ENCODE measurements at regions not wholly inside any gene's neighbourhood (a gene's known extent, or its start where the extent isn't known, plus 50 kb on each side); places are given as distances from the start of the nearest gene placed in this dataset.

DNA sequence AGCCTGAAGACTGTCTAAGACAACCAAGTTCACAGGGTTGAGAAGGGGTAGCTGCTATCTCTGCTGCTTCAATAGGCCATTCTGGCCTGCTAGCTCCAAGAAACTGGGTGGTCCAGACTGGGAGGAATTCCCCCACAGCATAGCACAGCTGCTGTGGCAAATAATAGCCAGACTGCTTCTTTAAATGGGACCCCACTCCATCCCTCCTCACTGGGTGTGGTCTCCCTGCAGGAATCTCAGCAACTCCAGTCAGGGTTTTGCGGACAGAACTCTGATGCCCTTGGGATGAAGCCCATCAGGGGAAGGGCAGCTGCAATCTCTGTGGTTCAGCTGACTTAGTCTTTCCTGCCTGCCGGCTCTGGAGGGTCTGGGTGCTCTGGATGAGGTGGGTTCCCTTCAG lies 1018.6 kb upstream of the DIAPH2 start:
- intact Hi-C loops (cut with micrococcal nuclease; ENCODE audit: unreplicated experiment) = no loop called here
- no peaks in the 10 kb centered on the region for H3K9me3 ChIP-seq (ENCODE audit: low read depth, low read length, poor library complexity, severe bottlenecking)
- no peaks in the 10 kb centered on the region for H3K36me3 ChIP-seq (ENCODE audit: insufficient read depth, low read length, poor library complexity, severe bottlenecking)
- POLR2A ChIA-PET (ENCODE audit: low non-redundant PET) = no interaction called here
- H3K4me3 ChIP-seq (ENCODE audit: low read depth, low read length, poor library complexity, severe bottlenecking) = no peak overlapping the region
- H3K4me1 ChIP-seq (ENCODE audit: insufficient read depth, low read length, poor library complexity, severe bottlenecking) = no peaks in the 10 kb centered on the region
- CTCF ChIA-PET = no interaction called here
- TF ChIP-seq, protein P1, sequence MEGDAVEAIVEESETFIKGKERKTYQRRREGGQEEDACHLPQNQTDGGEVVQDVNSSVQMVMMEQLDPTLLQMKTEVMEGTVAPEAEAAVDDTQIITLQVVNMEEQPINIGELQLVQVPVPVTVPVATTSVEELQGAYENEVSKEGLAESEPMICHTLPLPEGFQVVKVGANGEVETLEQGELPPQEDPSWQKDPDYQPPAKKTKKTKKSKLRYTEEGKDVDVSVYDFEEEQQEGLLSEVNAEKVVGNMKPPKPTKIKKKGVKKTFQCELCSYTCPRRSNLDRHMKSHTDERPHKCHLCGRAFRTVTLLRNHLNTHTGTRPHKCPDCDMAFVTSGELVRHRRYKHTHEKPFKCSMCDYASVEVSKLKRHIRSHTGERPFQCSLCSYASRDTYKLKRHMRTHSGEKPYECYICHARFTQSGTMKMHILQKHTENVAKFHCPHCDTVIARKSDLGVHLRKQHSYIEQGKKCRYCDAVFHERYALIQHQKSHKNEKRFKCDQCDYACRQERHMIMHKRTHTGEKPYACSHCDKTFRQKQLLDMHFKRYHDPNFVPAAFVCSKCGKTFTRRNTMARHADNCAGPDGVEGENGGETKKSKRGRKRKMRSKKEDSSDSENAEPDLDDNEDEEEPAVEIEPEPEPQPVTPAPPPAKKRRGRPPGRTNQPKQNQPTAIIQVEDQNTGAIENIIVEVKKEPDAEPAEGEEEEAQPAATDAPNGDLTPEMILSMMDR (conservative IDR thresholded peaks at IDR 0.05; ENCODE audit: low read depth, low read length) = no peak
- no peak for TF ChIP-seq EZH2 (IDR thresholded peaks at IDR 0.05; ENCODE audit: borderline replicate concordance, low read depth, low read length, poor library complexity, severe bottlenecking)
- no peak overlapping the region for H3K27ac ChIP-seq (ENCODE audit: low read depth, low read length, poor library complexity, severe bottlenecking)
- H3K27me3 ChIP-seq (replicated peaks; ENCODE audit: insufficient read depth, low read depth, low read length, poor library complexity) = no peaks in the 10 kb centered on the region
- no TSS peak for BruUV-seq (replicated peaks)
- no peak for DNase-seq (ENCODE audit: low spot score)

DNA sequence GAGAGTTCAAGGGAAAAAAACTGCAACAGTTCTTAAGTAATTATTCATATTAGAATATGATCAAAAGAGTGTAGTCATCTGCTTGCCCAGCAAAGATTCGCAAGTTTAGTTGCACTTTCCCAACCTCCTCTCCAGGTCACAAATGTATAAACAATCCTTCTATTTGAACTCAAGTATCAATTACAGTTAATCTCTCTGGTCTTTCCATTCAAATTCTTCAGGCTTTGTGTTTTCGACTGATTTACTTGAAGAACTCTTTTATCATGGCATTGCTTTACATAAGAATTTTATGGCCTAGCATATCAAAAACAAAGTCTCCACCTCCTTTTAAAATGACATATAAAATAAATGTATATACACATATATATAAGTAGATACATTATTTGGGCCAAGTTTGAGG lies 1009.6 kb upstream of the DIAPH2 start:
- no TSS peak for BruUV-seq (replicated peaks)
- ChIA-PET POLR2A (ENCODE audit: low non-redundant PET) (no interaction called here), CTCF (no interaction called here)
- no peaks in the 10 kb centered on the region for H3K36me3 ChIP-seq (ENCODE audit: insufficient read depth, low read length, poor library complexity, severe bottlenecking)
- intact Hi-C loops (cut with micrococcal nuclease; ENCODE audit: unreplicated experiment) = no loop called here
- no peaks in the 10 kb centered on the region for H3K9me3 ChIP-seq (ENCODE audit: low read depth, low read length, poor library complexity, severe bottlenecking)
- H3K27ac ChIP-seq (ENCODE audit: low read depth, low read length, poor library complexity, severe bottlenecking) = no peak overlapping the region
- TF ChIP-seq EZH2 (IDR thresholded peaks at IDR 0.05; ENCODE audit: borderline replicate concordance, low read depth, low read length, poor library complexity, severe bottlenecking) = no peak
- TF ChIP-seq, protein P1 (conservative IDR thresholded peaks at IDR 0.05; ENCODE audit: low read depth, low read length) = no peak
- H3K27me3 ChIP-seq (replicated peaks; ENCODE audit: insufficient read depth, low read depth, low read length, poor library complexity) = no peaks in the 10 kb centered on the region
- H3K4me3 ChIP-seq (ENCODE audit: low read depth, low read length, poor library complexity, severe bottlenecking) = no peak overlapping the region
- no peaks in the 10 kb centered on the region for H3K4me1 ChIP-seq (ENCODE audit: insufficient read depth, low read length, poor library complexity, severe bottlenecking)
- DNase-seq (ENCODE audit: low spot score) = no peak

DNA sequence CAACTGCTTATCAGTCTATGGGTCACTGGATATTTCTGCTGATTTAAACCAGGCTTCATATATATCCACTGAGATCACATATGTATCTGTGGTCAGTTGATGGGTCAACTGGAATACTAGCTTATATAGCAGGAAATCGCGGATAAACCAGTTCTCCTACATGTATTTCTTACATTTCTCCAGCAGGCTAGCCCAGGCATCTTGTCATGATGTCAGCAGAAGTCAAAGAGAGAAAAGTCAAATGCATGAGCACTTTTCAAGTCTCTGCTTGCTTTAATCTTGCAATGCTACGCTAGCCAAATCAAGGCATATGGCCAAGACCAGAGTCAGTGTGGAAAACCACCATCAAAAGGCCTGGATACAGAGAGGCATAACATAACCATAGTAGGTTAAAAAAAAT lies 1008.8 kb upstream of the DIAPH2 start:
- H3K4me3 ChIP-seq (ENCODE audit: low read depth, low read length, poor library complexity, severe bottlenecking) = no peak overlapping the region
- DNase-seq (ENCODE audit: low spot score) = no peak
- TF ChIP-seq, protein P1 (conservative IDR thresholded peaks at IDR 0.05; ENCODE audit: low read depth, low read length) = no peak
- no peak for TF ChIP-seq EZH2 (IDR thresholded peaks at IDR 0.05; ENCODE audit: borderline replicate concordance, low read depth, low read length, poor library complexity, severe bottlenecking)
- intact Hi-C loops (cut with micrococcal nuclease; ENCODE audit: unreplicated experiment) = no loop called here
- H3K4me1 ChIP-seq (ENCODE audit: insufficient read depth, low read length, poor library complexity, severe bottlenecking) = no peaks in the 10 kb centered on the region
- no TSS peak for BruUV-seq (replicated peaks)
- no peaks in the 10 kb centered on the region for H3K27me3 ChIP-seq (replicated peaks; ENCODE audit: insufficient read depth, low read depth, low read length, poor library complexity)
- ChIA-PET POLR2A (ENCODE audit: low non-redundant PET) (no interaction called here), CTCF (no interaction called here)
- H3K9me3 ChIP-seq (ENCODE audit: low read depth, low read length, poor library complexity, severe bottlenecking) = no peaks in the 10 kb centered on the region
- H3K36me3 ChIP-seq (ENCODE audit: insufficient read depth, low read length, poor library complexity, severe bottlenecking) = no peaks in the 10 kb centered on the region
- no peak overlapping the region for H3K27ac ChIP-seq (ENCODE audit: low read depth, low read length, poor library complexity, severe bottlenecking)

Data from A673 (cell line).